ENCODE measurements at regions not wholly inside any gene's neighbourhood (a gene's known extent, or its start where the extent isn't known, plus 50 kb on each side); places are given as distances from the start of the nearest gene placed in this dataset.

- no peaks in the 10 kb centered on the region for H3K9me3 ChIP-seq
- no peaks in the 10 kb centered on the region for H3K4me1 ChIP-seq
- H3K4me3 ChIP-seq = no peak overlapping the region
- DNase-seq (ENCODE audit: low spot score in 2 of 2) = no peak
- no peaks in the 10 kb centered on the region for H3K27me3 ChIP-seq
- no peak for TF ChIP-seq POLR2AphosphoS5 (IDR thresholded peaks at IDR 0.05)
- TF ChIP-seq, protein P1, sequence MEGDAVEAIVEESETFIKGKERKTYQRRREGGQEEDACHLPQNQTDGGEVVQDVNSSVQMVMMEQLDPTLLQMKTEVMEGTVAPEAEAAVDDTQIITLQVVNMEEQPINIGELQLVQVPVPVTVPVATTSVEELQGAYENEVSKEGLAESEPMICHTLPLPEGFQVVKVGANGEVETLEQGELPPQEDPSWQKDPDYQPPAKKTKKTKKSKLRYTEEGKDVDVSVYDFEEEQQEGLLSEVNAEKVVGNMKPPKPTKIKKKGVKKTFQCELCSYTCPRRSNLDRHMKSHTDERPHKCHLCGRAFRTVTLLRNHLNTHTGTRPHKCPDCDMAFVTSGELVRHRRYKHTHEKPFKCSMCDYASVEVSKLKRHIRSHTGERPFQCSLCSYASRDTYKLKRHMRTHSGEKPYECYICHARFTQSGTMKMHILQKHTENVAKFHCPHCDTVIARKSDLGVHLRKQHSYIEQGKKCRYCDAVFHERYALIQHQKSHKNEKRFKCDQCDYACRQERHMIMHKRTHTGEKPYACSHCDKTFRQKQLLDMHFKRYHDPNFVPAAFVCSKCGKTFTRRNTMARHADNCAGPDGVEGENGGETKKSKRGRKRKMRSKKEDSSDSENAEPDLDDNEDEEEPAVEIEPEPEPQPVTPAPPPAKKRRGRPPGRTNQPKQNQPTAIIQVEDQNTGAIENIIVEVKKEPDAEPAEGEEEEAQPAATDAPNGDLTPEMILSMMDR (IDR thresholded peaks at IDR 0.05) = no peak
- TF ChIP-seq POLR2A (IDR thresholded peaks at IDR 0.05) = no peak
- intact Hi-C loops (cut with DNase I; ENCODE audit: low total_unique reads) = no loop called here
- no peaks in the 10 kb centered on the region for H3K36me3 ChIP-seq
- no peak overlapping the region for H3K27ac ChIP-seq
These were observed 130.8 kb upstream of the ATP2B1 start for GRCh38 chr12:89839444-89839843.

- no peaks in the 10 kb centered on the region for H3K36me3 ChIP-seq
- TF ChIP-seq POLR2AphosphoS5 (IDR thresholded peaks at IDR 0.05) = no peak
- no peaks in the 10 kb centered on the region for H3K9me3 ChIP-seq
These were observed 130.2 kb upstream of the ATP2B1 start for GRCh38 chr12:89838833-89839232.

GRCh38 chr12:89836026-89836425 lies 127.4 kb upstream of the ATP2B1 start:
- no peak overlapping the region for H3K4me3 ChIP-seq
- intact Hi-C loops (cut with DNase I; ENCODE audit: low total_unique reads) = no loop called here
- H3K4me1 ChIP-seq = no peaks in the 10 kb centered on the region

More at GRCh38 chr12:89838833-89839232, 130.2 kb upstream of the ATP2B1 start:
- H3K27me3 ChIP-seq = no peaks in the 10 kb centered on the region
- H3K4me1 ChIP-seq = no peaks in the 10 kb centered on the region
- H3K27ac ChIP-seq = no peak overlapping the region
- no peak overlapping the region for H3K4me3 ChIP-seq
- DNase-seq (ENCODE audit: low spot score in 2 of 2) = no peak
- intact Hi-C loops (cut with DNase I; ENCODE audit: low total_unique reads) = no loop called here

DNA sequence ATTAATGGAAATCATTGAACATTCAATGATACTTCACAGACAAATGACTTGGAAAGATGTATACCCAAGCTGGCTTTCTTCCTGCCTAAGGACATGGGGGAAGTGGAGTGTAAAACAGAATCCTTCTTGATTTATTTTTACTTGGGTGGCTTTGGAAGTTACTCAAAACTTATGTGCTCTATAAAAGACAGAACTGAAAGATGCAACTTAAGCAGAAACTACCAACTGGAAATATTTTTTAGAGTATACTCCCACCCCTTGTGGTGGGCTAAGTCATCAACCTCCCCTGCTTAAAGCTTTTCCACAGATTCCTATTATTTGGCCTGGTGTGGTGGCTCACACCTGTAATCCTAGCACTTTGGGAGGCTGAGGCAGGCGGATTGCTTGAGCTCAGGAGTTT lies 126.0 kb upstream of the ATP2B1 start:
- Histone ChIP-seq H3K27me3 (no peaks in the 10 kb centered on the region), H3K36me3 (no peaks in the 10 kb centered on the region), H3K4me3 (no peak overlapping the region), H3K9me3 (no peaks in the 10 kb centered on the region), H3K27ac (no peak overlapping the region), H3K4me1 (no peaks in the 10 kb centered on the region)
- no peak for DNase-seq (ENCODE audit: low spot score in 2 of 2)
- intact Hi-C loops (cut with DNase I; ENCODE audit: low total_unique reads) = no loop called here
- TF ChIP-seq, protein P1 (IDR thresholded peaks at IDR 0.05) = no peak
- no peak for TF ChIP-seq POLR2AphosphoS5 (IDR thresholded peaks at IDR 0.05)

More at GRCh38 chr12:89836026-89836425, 127.4 kb upstream of the ATP2B1 start:
- no peaks in the 10 kb centered on the region for H3K36me3 ChIP-seq
- TF ChIP-seq, protein P1 (IDR thresholded peaks at IDR 0.05) = no peak
- TF ChIP-seq POLR2A (IDR thresholded peaks at IDR 0.05) = no peak
- no peak for TF ChIP-seq POLR2AphosphoS5 (IDR thresholded peaks at IDR 0.05)
- no peak overlapping the region for H3K27ac ChIP-seq
- H3K9me3 ChIP-seq = no peaks in the 10 kb centered on the region
- no peak for DNase-seq (ENCODE audit: low spot score in 2 of 2)
- no peaks in the 10 kb centered on the region for H3K27me3 ChIP-seq

DNA sequence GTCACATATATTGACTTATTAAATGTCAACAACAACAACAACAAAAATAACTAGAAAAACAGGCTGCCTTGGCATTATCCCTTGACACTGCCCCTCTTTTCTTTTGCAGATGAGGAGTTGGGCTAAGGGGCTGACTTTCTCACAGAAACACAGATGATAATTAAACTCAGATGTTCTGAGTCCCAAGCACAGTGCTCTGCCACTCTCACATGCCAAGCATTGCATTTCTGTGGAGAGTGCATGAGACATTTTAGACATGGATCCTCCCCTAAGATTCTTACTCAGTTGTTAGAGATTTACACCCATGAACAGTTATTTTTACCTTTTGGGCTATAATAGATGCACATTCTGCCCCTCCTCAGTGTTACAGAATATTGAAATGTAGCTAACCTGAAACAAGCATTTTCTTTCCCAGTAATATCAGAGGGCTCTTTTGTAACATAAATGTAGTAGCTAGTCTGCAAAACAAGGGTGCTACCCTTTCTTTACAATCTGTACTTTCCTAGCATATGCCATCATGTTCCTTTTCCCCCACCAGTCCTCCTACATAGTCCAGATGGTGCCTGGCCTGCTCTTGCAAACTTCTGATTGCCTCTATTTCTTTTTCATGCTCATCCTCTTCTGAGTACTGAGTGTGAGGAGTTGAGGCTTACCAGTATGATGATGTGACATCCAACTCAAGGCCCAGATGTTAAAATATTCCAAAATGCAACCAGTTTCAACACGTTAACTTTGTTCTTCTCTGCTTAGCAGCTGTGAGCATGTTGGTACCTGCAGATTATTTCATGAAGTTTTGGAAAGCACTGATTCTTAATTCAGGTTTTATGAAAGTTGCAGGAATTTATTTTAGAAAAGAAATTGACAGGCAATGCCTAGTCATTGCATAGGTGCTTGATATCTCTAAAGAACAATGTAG lies 125.0 kb upstream of the ATP2B1 start:
- no peaks in the 10 kb centered on the region for H3K4me1 ChIP-seq
- DNase-seq (ENCODE audit: low spot score in 2 of 2) = no peak
- no peak overlapping the region for H3K4me3 ChIP-seq
- intact Hi-C loops (cut with DNase I; ENCODE audit: low total_unique reads) = no loop called here
- H3K36me3 ChIP-seq = no peaks in the 10 kb centered on the region
- no peak overlapping the region for H3K27ac ChIP-seq
- no peaks in the 10 kb centered on the region for H3K27me3 ChIP-seq
- no peak for TF ChIP-seq POLR2AphosphoS5 (IDR thresholded peaks at IDR 0.05)
- TF ChIP-seq, protein P1 (IDR thresholded peaks at IDR 0.05) = no peak
- no peaks in the 10 kb centered on the region for H3K9me3 ChIP-seq
